HFFc6 (cell line): ENCODE measurements at regions not wholly inside any gene's neighbourhood (a gene's known extent, or its start where the extent isn't known, plus 50 kb on each side); places are given as distances from the start of the nearest gene placed in this dataset.

Experiments used
- DNase-seq: peaks from one replicate; pipeline ENCODE4 v3.0.0-alpha.2; 2018
- H3K27ac Mint-ChIP-seq: 2 replicates; pipeline ENCODE4 v1.8.0; 2020; ENCODE audit warnings: mild to moderate bottlenecking, mixed read lengths
- H3K27me3 Mint-ChIP-seq: 2 replicates; pipeline ENCODE4 v1.8.0; 2021; ENCODE audit warnings: mild to moderate bottlenecking, moderate library complexity, mixed read lengths; ENCODE audit not compliant: insufficient read depth
- H3K36me3 Mint-ChIP-seq: 2 replicates; pipeline ENCODE4 v1.8.0; 2021; ENCODE audit warnings: low read depth, mixed read lengths
- H3K4me1 Mint-ChIP-seq: 2 replicates; pipeline ENCODE4 v1.8.0; 2020; ENCODE audit warnings: low read depth, mixed read lengths
- H3K4me3 Mint-ChIP-seq: 2 replicates; pipeline ENCODE4 v1.8.0; 2020; ENCODE audit warnings: mild to moderate bottlenecking, moderate library complexity, mixed read lengths
- H3K9me3 Mint-ChIP-seq: 2 replicates; pipeline ENCODE4 v1.8.0; 2020; ENCODE audit warnings: mild to moderate bottlenecking, mixed read lengths
- TF ChIP-seq, protein P1 (sequence below): fragments of 200-600 bp; sonication (generic); IDR thresholded peaks from 2 replicates; pipeline ENCODE4 v1.5.0; 2021; ENCODE audit warnings: antibody characterized with exemption, mild to moderate bottlenecking

DNA sequence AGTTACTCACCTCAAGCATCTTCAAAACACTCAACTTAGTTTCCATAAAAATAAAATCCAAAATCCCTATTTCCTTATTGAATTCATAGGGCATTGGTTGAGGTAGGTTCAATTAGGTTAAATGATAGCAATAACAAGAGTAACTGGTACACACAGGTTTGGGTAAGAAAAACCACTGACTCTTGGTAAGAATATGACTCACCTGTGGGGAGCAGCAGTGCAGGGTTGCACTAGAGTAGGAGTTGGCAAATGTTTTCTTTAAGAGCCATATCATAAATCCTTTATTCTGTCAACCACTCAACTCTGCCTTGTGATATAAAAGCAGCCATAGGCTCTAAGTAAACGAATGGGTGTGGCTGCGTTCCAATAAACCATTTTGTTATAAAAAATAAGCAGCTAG lies 71.4 kb upstream of the CDH20 start:
- DNase-seq: no peak
- H3K4me3 Mint-ChIP-seq: no peak overlapping the region

DNA sequence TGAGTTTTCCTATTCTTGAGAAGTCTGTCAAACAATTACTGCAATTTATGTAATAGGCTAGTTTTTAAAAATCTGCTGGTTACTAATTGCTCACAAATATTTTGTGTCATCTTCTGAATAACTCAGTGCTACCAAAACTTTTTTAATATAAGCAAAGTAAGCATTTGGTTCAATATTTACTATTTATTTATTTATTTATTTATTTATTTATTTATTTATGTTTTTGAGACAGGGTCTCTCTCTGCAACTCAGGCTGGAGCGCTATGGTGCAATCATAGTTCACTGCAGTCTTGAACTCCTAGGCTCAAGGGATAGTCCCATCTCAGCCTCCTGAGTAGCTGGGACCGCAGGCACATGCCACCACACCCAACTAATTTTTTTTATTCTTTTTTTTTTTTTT lies 60.4 kb upstream of the CDH20 start:
- TF ChIP-seq, protein P1, sequence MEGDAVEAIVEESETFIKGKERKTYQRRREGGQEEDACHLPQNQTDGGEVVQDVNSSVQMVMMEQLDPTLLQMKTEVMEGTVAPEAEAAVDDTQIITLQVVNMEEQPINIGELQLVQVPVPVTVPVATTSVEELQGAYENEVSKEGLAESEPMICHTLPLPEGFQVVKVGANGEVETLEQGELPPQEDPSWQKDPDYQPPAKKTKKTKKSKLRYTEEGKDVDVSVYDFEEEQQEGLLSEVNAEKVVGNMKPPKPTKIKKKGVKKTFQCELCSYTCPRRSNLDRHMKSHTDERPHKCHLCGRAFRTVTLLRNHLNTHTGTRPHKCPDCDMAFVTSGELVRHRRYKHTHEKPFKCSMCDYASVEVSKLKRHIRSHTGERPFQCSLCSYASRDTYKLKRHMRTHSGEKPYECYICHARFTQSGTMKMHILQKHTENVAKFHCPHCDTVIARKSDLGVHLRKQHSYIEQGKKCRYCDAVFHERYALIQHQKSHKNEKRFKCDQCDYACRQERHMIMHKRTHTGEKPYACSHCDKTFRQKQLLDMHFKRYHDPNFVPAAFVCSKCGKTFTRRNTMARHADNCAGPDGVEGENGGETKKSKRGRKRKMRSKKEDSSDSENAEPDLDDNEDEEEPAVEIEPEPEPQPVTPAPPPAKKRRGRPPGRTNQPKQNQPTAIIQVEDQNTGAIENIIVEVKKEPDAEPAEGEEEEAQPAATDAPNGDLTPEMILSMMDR: no peak
- Mint-ChIP-seq H3K27ac (no peak overlapping the region), H3K9me3 (peaks cover 7% of the 10 kb centered on the region), H3K36me3 (no peaks in the 10 kb centered on the region), H3K27me3 (no peaks in the 10 kb centered on the region), H3K4me1 (no peaks in the 10 kb centered on the region), H3K4me3 (no peak overlapping the region)
- DNase-seq: no peak

More for the DNA sequence above, 71.4 kb upstream of the CDH20 start:
- Mint-ChIP-seq H3K27me3 (no peaks in the 10 kb centered on the region; the same call in 1 of the 2 replicates), H3K27ac (no peak overlapping the region), H3K4me1 (no peaks in the 10 kb centered on the region), H3K36me3 (no peaks in the 10 kb centered on the region), H3K9me3 (peaks cover 23% of the 10 kb centered on the region)
- TF ChIP-seq, protein P1: no peak

DNA sequence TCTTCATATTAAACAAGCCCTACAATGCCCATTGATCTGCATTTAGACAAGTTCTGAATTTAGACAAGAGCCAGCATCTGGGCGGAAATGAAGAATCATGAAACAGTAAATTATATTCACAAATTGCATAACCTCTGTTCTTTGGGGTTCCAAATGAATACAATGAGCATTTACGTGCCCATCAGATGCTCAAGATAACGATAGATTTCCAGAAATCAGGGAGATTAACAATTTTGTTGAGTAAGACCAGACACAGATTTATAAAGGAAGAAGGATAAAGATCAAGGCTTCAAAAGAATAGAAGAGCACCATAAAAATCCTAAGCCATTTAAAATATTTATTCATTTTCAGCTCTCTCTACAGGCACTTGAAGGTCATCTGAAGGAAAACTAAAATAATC lies 59.7 kb upstream of the CDH20 start:
- Mint-ChIP-seq H3K27me3 (no peaks in the 10 kb centered on the region), H3K36me3 (no peaks in the 10 kb centered on the region), H3K9me3 (peaks cover 7% of the 10 kb centered on the region), H3K4me1 (no peaks in the 10 kb centered on the region), H3K27ac (no peak overlapping the region), H3K4me3 (no peak overlapping the region)
- no peak for DNase-seq
- TF ChIP-seq, protein P1: no peak

DNA sequence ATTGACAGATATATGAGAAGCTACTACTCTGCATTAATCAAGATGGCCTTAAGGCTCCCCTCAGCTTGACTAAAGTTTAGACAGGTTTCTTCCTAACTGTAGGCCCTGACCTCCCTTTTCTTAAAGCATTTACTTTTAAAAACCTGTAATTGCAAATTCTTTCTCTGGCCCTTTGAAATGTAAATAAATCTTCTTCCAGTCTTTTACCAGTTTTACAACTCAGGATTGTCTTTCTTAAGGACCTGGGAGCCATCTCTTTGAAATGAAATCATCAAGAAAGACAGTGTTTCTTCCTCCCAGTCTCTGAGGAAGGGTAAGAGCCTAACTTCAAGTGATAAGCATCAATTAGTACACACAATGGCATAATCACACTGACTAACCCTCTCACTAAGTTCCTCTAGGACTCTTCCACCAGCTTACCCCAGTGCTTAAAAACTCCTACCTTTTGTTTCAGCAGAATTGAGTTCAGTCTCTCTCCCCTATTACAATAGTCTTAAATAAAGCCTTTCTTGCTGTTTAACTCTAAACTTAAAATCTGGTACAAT lies 58.7 kb upstream of the CDH20 start:
- no peaks in the 10 kb centered on the region for H3K36me3 Mint-ChIP-seq
- no peak overlapping the region for H3K4me3 Mint-ChIP-seq
- DNase-seq: no peak
- no peaks in the 10 kb centered on the region for H3K27me3 Mint-ChIP-seq
- H3K4me1 Mint-ChIP-seq: no peaks in the 10 kb centered on the region
- TF ChIP-seq, protein P1: no peak
- H3K9me3 Mint-ChIP-seq: peaks cover 7% of the 10 kb centered on the region
- H3K27ac Mint-ChIP-seq: no peak overlapping the region

DNA sequence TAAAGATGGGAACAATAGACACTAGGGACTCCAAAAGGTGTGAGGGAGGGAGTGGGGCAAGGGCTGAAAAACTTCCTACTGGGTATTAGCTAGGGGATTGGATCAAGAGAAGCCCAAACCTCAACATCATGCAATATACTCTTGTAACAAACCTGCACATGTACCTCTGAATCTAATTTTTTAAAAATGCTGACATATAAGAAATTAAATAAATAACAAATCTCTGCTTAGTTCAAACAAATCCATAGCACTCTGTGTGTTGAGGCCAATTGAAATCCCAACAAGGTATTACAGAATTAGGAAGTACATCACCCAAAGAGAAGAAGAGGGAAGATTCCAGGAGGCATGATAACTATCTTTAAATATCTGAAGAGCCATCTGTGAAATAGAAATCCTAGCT lies 55.4 kb upstream of the CDH20 start:
- no peaks in the 10 kb centered on the region for H3K36me3 Mint-ChIP-seq
- no peaks in the 10 kb centered on the region for H3K4me1 Mint-ChIP-seq
- DNase-seq: no peak
- H3K9me3 Mint-ChIP-seq: peaks cover 7% of the 10 kb centered on the region
- no peaks in the 10 kb centered on the region for H3K27me3 Mint-ChIP-seq
- no peak overlapping the region for H3K4me3 Mint-ChIP-seq
- TF ChIP-seq, protein P1: no peak
- no peak overlapping the region for H3K27ac Mint-ChIP-seq

DNA sequence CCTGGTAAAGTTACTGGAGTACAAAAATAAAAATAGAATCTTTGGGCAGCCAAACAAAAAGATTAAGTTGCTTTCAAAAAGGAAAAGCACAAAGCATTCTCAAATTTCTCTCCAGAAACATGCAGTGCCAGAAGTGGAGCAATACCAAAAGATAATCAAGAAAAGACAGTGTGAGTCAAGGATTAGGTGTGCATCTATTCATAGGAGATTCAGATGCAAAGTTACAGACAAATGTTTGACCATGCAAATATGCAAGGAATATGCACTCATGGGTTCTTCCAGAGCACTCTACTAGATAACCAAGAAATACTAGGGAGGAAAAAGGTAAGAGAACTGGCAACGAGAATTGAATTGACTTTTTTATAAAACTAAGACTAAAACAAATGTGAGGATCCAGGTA lies 51.8 kb upstream of the CDH20 start:
- no peak overlapping the region for H3K4me3 Mint-ChIP-seq
- H3K27me3 Mint-ChIP-seq: no peaks in the 10 kb centered on the region
- H3K4me1 Mint-ChIP-seq: no peaks in the 10 kb centered on the region
- TF ChIP-seq, protein P1: no peak
- no peak for DNase-seq
- no peaks in the 10 kb centered on the region; the same call in none of the 2 replicates for H3K9me3 Mint-ChIP-seq
- no peak overlapping the region for H3K27ac Mint-ChIP-seq
- no peaks in the 10 kb centered on the region for H3K36me3 Mint-ChIP-seq
